Lower lobe of right lung (tissue), 2 donors: ENCODE measurements at regions not wholly inside any gene's neighbourhood (a gene's known extent, or its start where the extent isn't known, plus 50 kb on each side); places are given as distances from the start of the nearest gene placed in this dataset.

Source experiments
- ATAC-seq, 2 donors: fragments of 200-7000 bp; cut with Tn5 transposase; one replicate each; pipeline ENCODE4 v1.9.1; 2020 to 2022; ENCODE audit warnings: mild to moderate bottlenecking in 2 of 2, moderate library complexity in 2 of 2
- DNase-seq: peaks from one replicate; pipeline ENCODE4 v3.0.0-alpha.2; 2020
- H3K27ac ChIP-seq: fragments of 200-600 bp; one replicate; pipeline ENCODE4 v1.8.0; 2022
- H3K27me3 ChIP-seq: fragments of 200-600 bp; one replicate; pipeline ENCODE4 v1.8.0; 2022; ENCODE audit warnings: low read depth
- H3K36me3 ChIP-seq: fragments of 200-600 bp; one replicate; pipeline ENCODE4 v1.8.0; 2022; ENCODE audit warnings: mild to moderate bottlenecking
- H3K4me1 ChIP-seq: fragments of 200-600 bp; one replicate; pipeline ENCODE4 v1.8.0; 2022
- H3K4me3 ChIP-seq: fragments of 200-600 bp; one replicate; pipeline ENCODE4 v1.8.0; 2022; ENCODE audit warnings: mild to moderate bottlenecking
- H3K9me3 ChIP-seq: fragments of 200-600 bp; one replicate; pipeline ENCODE4 v1.8.0; 2022
- CTCF ChIP-seq: fragments of 200-600 bp; IDR thresholded peaks from one replicate; pipeline ENCODE4 v1.8.0; 2022; ENCODE audit warnings: antibody characterized with exemption, mild to moderate bottlenecking
- intact Hi-C: fragments of 100-400 bp; cut with DNase I; formaldehyde crosslinking; loops from one replicate; pipeline ENCODE4 v1.11.0; 2022
- donor health status: DM: no; HTN: yes; CAD: no; lungs with severe emphysema.

- ATAC-seq (peak; percentile 34 to 54), DNase-seq (no peak)
- Histone ChIP-seq H3K4me1 (peaks cover 17% of the 10 kb centered on the region), H3K27me3 (no peaks in the 10 kb centered on the region), H3K36me3 (no peaks in the 10 kb centered on the region), H3K4me3 (no peak overlapping the region), H3K9me3 (no peaks in the 10 kb centered on the region), H3K27ac (no peak overlapping the region)
- TF ChIP-seq CTCF, result no peak
- intact Hi-C loops, result no loop called here
Observed at GRCh38 chr12:124640056-124640455, 72.6 kb upstream of the NCOR2 start.

GRCh38 chr12:124639122-124639806 lies 71.9 kb upstream of the NCOR2 start:
- ATAC-seq, result no peak
- intact Hi-C loops, result no loop called here

GRCh38 chr12:124637581-124637981 lies 70.2 kb upstream of the NCOR2 start:
- Histone ChIP-seq H3K9me3 (no peaks in the 10 kb centered on the region), H3K36me3 (no peaks in the 10 kb centered on the region), H3K4me3 (no peak overlapping the region), H3K27ac (no peak overlapping the region), H3K27me3 (no peaks in the 10 kb centered on the region), H3K4me1 (peaks cover 17% of the 10 kb centered on the region)
- intact Hi-C loops, result no loop called here
- ATAC-seq, result no peak
- TF ChIP-seq CTCF, result no peak
- DNase-seq, result no peak

More at GRCh38 chr12:124639122-124639806, 71.9 kb upstream of the NCOR2 start:
- DNase-seq, result no peak
- no peaks in the 10 kb centered on the region for H3K36me3 ChIP-seq
- TF ChIP-seq CTCF, result no peak
- H3K9me3 ChIP-seq, result no peaks in the 10 kb centered on the region
- H3K27ac ChIP-seq, result no peak overlapping the region
- H3K27me3 ChIP-seq, result no peaks in the 10 kb centered on the region
- no peak overlapping the region for H3K4me3 ChIP-seq
- H3K4me1 ChIP-seq, result peaks cover 17% of the 10 kb centered on the region

GRCh38 chr12:124637163-124637562 lies 69.8 kb upstream of the NCOR2 start:
- intact Hi-C loops, result no loop called here
- no peaks in the 10 kb centered on the region for H3K36me3 ChIP-seq
- ATAC-seq, result no peak
- H3K4me1 ChIP-seq, result peaks cover 17% of the 10 kb centered on the region
- no peaks in the 10 kb centered on the region for H3K27me3 ChIP-seq
- H3K27ac ChIP-seq, result no peak overlapping the region
- DNase-seq, result no peak
- TF ChIP-seq CTCF, result no peak
- no peak overlapping the region for H3K4me3 ChIP-seq
- H3K9me3 ChIP-seq, result no peaks in the 10 kb centered on the region

GRCh38 chr12:124636138-124636978 lies 68.9 kb upstream of the NCOR2 start:
- Histone ChIP-seq H3K4me3 (no peak overlapping the region), H3K9me3 (no peaks in the 10 kb centered on the region), H3K4me1 (peaks cover 17% of the 10 kb centered on the region), H3K27me3 (no peaks in the 10 kb centered on the region), H3K27ac (no peak overlapping the region), H3K36me3 (no peaks in the 10 kb centered on the region)
- intact Hi-C loops, result no loop called here
- TF ChIP-seq CTCF, result no peak
- no peak for DNase-seq
- ATAC-seq, result no peak
